ENCODE measurements at regions not wholly inside any gene's neighbourhood (a gene's known extent, or its start where the extent isn't known, plus 50 kb on each side); places are given as distances from the start of the nearest gene placed in this dataset.
A peak's percentile ranks its signal among the peaks of the same experiment; 100 is the strongest.

- no peak for DNase-seq (ENCODE audit: low spot score)
- no peaks in the 10 kb centered on the region for H3K4me1 ChIP-seq (replicated peaks)
- no peak overlapping the region for H3K27ac ChIP-seq
- TF ChIP-seq CTCF (IDR thresholded peaks at IDR 0.05) (no peak), POLR2AphosphoS5 (IDR thresholded peaks at IDR 0.05) (no peak), POLR2A (IDR thresholded peaks at IDR 0.05) (no peak)
- H3K36me3 ChIP-seq, result no peaks in the 10 kb centered on the region
- no peaks in the 10 kb centered on the region for H3K27me3 ChIP-seq (replicated peaks; ENCODE audit: insufficient read depth)
- no peak overlapping the region for H3K4me3 ChIP-seq
- intact Hi-C loops (cut with DNase I), result no loop called here
- H3K9me3 ChIP-seq, result no peaks in the 10 kb centered on the region
These were observed 62.5 kb upstream of the SLC38A2 start for GRCh38 chr12:46435029-46435428.

DNA sequence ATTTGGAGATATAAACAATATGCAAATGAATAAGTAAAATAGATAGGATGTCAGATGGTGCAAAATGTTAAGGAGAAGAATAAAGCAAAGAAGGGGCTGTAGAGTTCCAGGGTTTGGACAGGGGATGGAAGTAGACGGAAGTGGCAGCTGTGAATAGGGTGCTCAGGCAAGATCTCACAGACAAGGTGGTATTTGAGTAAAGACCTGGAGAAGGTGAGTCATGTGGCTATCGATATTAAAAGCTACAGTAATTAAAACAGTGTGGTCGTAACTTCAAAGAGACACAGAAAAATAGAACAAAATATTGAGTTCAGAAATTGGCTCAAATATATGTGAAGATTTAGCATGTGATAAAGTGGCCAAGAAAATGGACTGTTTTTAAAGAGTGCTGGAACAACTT, 61.3 kb upstream of the SLC38A2 start:
- H3K27me3 ChIP-seq (replicated peaks; ENCODE audit: insufficient read depth), result no peaks in the 10 kb centered on the region
- intact Hi-C loops (cut with DNase I), result no loop called here
- DNase-seq (ENCODE audit: low spot score), result no peak
- H3K9me3 ChIP-seq, result no peaks in the 10 kb centered on the region
- WGBS, result 85% methylated on average over 3 of the region's 3 CpGs
- H3K36me3 ChIP-seq, result no peaks in the 10 kb centered on the region
- no peak overlapping the region for H3K4me3 ChIP-seq
- H3K27ac ChIP-seq, result no peak overlapping the region
- no peaks in the 10 kb centered on the region for H3K4me1 ChIP-seq (replicated peaks)
- TF ChIP-seq POLR2AphosphoS5 (IDR thresholded peaks at IDR 0.05) (no peak), POLR2A (IDR thresholded peaks at IDR 0.05) (no peak), CTCF (IDR thresholded peaks at IDR 0.05) (no peak)

- Histone ChIP-seq H3K27me3 (replicated peaks; ENCODE audit: insufficient read depth) (no peaks in the 10 kb centered on the region), H3K9me3 (no peaks in the 10 kb centered on the region), H3K27ac (no peak overlapping the region), H3K4me1 (replicated peaks) (no peaks in the 10 kb centered on the region), H3K4me3 (no peak overlapping the region), H3K36me3 (no peaks in the 10 kb centered on the region)
- no peak for TF ChIP-seq POLR2AphosphoS5 (IDR thresholded peaks at IDR 0.05)
- no peak for TF ChIP-seq POLR2A (IDR thresholded peaks at IDR 0.05)
- TF ChIP-seq CTCF (IDR thresholded peaks at IDR 0.05), result no peak
- intact Hi-C loops (cut with DNase I), result no loop called here
- 88% methylated on average over 6 of the region's 6 CpGs for WGBS
- no peak for DNase-seq (ENCODE audit: low spot score)
These were observed 59.8 kb upstream of the SLC38A2 start for GRCh38 chr12:46432325-46432724.

GRCh38 chr12:46430340-46430948, 57.9 kb upstream of the SLC38A2 start:
- Histone ChIP-seq H3K36me3 (no peaks in the 10 kb centered on the region), H3K27ac (no peak overlapping the region), H3K27me3 (replicated peaks; ENCODE audit: insufficient read depth) (no peaks in the 10 kb centered on the region), H3K9me3 (no peaks in the 10 kb centered on the region), H3K4me1 (replicated peaks) (no peaks in the 10 kb centered on the region), H3K4me3 (no peak overlapping the region)
- 71% methylated on average over 2 of the region's 2 CpGs for WGBS
- TF ChIP-seq POLR2AphosphoS5 (IDR thresholded peaks at IDR 0.05), result peak; percentile 60
- TF ChIP-seq POLR2A (IDR thresholded peaks at IDR 0.05), result no peak
- TF ChIP-seq CTCF (IDR thresholded peaks at IDR 0.05), result no peak
- intact Hi-C loops (cut with DNase I), result no loop called here
- no peak for DNase-seq (ENCODE audit: low spot score)
